HPDE6-E6E7 (cell line): ENCODE measurements at regions not wholly inside any gene's neighbourhood (a gene's known extent, or its start where the extent isn't known, plus 50 kb on each side); places are given as distances from the start of the nearest gene placed in this dataset.

Experiments used
- DNase-seq: peaks from one replicate; pipeline ENCODE4 v3.0.0; 2011; ENCODE audit warnings: missing footprints; ENCODE audit errors: extremely low spot score

- DNase-seq: no peak
These were observed 637.5 kb downstream of the AJAP1 start for GRCh38 chr1:5291889-5292288.

GRCh38 chr1:5287178-5288150 is 633.1 kb downstream of the AJAP1 start:
- no peak for DNase-seq

GRCh38 chr1:5286244-5286643 is 631.8 kb downstream of the AJAP1 start:
- no peak for DNase-seq

GRCh38 chr1:5274527-5274926 is 620.1 kb downstream of the AJAP1 start:
- DNase-seq: no peak

GRCh38 chr1:5273280-5274003 is 619.0 kb downstream of the AJAP1 start:
- DNase-seq: no peak

- DNase-seq: no peak
These were observed 617.9 kb downstream of the AJAP1 start for GRCh38 chr1:5272325-5272724.

- no peak for DNase-seq
These were observed 616.9 kb downstream of the AJAP1 start for GRCh38 chr1:5271264-5271663.

- DNase-seq: no peak
These were observed 615.5 kb downstream of the AJAP1 start for GRCh38 chr1:5269901-5270300.

- DNase-seq: no peak
These were observed 613.3 kb downstream of the AJAP1 start for GRCh38 chr1:5267603-5268235.

GRCh38 chr1:5265438-5266075 is 611.1 kb downstream of the AJAP1 start:
- DNase-seq: no peak

- DNase-seq: no peak
These were observed 610.1 kb downstream of the AJAP1 start for GRCh38 chr1:5264476-5264875.

- DNase-seq: no peak
These were observed 602.4 kb downstream of the AJAP1 start for GRCh38 chr1:5256793-5257192.

- no peak for DNase-seq
These were observed 600.6 kb downstream of the AJAP1 start for GRCh38 chr1:5254975-5255374.

GRCh38 chr1:5254131-5254725 is 599.8 kb downstream of the AJAP1 start:
- no peak for DNase-seq

GRCh38 chr1:5253036-5253435 is 598.6 kb downstream of the AJAP1 start:
- DNase-seq: no peak

GRCh38 chr1:5250336-5250735 is 595.9 kb downstream of the AJAP1 start:
- no peak for DNase-seq

- no peak for DNase-seq
These were observed 590.9 kb downstream of the AJAP1 start for GRCh38 chr1:5245348-5245747.

GRCh38 chr1:5244631-5245285 is 590.3 kb downstream of the AJAP1 start:
- DNase-seq: no peak

GRCh38 chr1:5242850-5243249 is 588.4 kb downstream of the AJAP1 start:
- no peak for DNase-seq

GRCh38 chr1:5239911-5240310 is 585.5 kb downstream of the AJAP1 start:
- no peak for DNase-seq
